ENCODE measurements at regions not wholly inside any gene's neighbourhood (a gene's known extent, or its start where the extent isn't known, plus 50 kb on each side); places are given as distances from the start of the nearest gene placed in this dataset.

DNA sequence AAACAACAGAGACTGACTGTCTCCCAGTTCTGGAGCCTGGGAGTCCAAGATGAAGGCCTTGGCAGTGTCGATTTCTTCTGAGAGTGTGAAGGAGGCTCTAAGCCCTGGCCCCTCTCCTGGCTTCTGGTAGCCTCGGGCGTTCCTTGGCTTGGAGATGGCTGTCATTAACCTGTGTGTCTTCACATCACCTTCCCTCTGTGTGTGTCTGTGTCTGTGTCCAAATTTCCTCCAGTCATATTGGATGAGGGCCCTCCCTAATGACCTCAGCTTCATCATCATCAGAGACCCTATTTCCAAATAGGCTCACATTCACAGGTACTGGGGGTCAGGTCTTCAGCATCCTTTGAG lies 138.3 kb downstream of the TOMM20 start:
- Histone ChIP-seq H3K9me3 (ENCODE audit: control insufficient read depth, insufficient read depth, low read length) (no peaks in the 10 kb centered on the region), H3K4me1 (ENCODE audit: control insufficient read depth, insufficient read depth, low read length) (no peaks in the 10 kb centered on the region), H3K27ac (ENCODE audit: low read length) (no peak overlapping the region), H3K36me3 (ENCODE audit: control insufficient read depth, insufficient read depth, low read length) (no peaks in the 10 kb centered on the region), H3K27me3 (ENCODE audit: control insufficient read depth, insufficient read depth, low read length) (no peaks in the 10 kb centered on the region), H3K4me3 (ENCODE audit: low read length) (no peak overlapping the region)
- WGBS (ENCODE audit: insufficient coverage), result 75% methylated on average over 3 of the region's 3 CpGs
- H3K9me3 Mint-ChIP-seq, result no peaks in the 10 kb centered on the region
- no peak overlapping the region for H3K4me3 Mint-ChIP-seq
- no peak for DNase-seq
- H3K36me3 Mint-ChIP-seq, result no peaks in the 10 kb centered on the region
- intact Hi-C loops (cut with micrococcal nuclease), result no loop called here
- ATAC-seq, result no peak
- TF ChIP-seq, protein P1, sequence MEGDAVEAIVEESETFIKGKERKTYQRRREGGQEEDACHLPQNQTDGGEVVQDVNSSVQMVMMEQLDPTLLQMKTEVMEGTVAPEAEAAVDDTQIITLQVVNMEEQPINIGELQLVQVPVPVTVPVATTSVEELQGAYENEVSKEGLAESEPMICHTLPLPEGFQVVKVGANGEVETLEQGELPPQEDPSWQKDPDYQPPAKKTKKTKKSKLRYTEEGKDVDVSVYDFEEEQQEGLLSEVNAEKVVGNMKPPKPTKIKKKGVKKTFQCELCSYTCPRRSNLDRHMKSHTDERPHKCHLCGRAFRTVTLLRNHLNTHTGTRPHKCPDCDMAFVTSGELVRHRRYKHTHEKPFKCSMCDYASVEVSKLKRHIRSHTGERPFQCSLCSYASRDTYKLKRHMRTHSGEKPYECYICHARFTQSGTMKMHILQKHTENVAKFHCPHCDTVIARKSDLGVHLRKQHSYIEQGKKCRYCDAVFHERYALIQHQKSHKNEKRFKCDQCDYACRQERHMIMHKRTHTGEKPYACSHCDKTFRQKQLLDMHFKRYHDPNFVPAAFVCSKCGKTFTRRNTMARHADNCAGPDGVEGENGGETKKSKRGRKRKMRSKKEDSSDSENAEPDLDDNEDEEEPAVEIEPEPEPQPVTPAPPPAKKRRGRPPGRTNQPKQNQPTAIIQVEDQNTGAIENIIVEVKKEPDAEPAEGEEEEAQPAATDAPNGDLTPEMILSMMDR (IDR thresholded peaks at IDR 0.05), result no peak
- H3K4me1 Mint-ChIP-seq, result peaks cover 0 to 15% of the 10 kb centered on the region in 2 donors
- H3K27me3 Mint-ChIP-seq (ENCODE audit: low read depth in 2 of 2), result no peaks in the 10 kb centered on the region
- no peak overlapping the region for H3K27ac Mint-ChIP-seq

DNA sequence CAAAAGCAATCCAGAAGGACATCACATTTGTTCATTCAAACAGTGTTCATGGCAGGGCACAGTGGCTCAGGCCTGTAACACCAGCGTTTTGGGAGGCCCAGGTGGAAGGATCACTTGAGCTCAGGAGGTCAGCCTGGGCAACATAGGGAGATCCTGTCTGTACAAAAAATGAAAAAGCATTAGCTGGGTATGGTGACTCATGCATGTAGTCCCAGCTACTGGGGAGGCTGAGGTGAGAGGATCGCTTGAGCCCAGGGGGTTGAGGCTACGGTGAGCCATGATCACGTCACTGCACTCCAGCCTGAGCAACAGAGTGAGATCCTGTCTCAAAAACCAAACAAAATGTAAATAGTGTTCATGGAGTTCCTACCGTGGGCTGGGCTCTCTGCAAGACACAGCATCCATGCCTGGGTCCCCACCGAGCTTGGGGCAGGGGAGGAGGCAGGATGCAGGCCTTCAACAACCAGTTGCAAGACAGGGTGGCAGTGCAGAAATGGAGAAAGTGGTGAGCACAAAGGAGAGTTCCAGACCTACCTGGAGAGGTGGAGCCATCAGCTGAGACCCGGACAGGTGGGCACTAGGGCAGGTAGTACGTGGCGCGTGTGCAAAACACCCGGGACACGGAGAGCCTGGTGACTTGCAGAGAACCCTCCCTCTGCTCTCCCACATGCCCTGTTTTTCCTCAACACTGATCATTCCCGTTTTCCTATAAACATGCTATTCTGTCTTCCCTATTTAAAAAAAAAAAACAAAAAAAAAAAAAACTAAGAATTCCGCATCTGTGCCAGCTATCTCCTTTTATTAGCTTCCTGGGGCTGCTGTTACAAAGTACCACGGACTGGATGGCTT lies 138.9 kb downstream of the TOMM20 start:
- intact Hi-C loops (cut with micrococcal nuclease), result no loop called here

GRCh38 chr1:234989019-234989418 lies 139.6 kb downstream of the TOMM20 start:
- H3K4me1 ChIP-seq (ENCODE audit: control insufficient read depth, insufficient read depth, low read length), result peaks cover 10% of the 10 kb centered on the region
- H3K9me3 ChIP-seq (ENCODE audit: control insufficient read depth, insufficient read depth, low read length), result no peaks in the 10 kb centered on the region
- no peak overlapping the region for H3K27ac ChIP-seq (ENCODE audit: low read length)
- ATAC-seq (no peak), DNase-seq (no peak)
- Mint-ChIP-seq H3K36me3 (no peaks in the 10 kb centered on the region), H3K4me1 (peaks cover 5 to 15% of the 10 kb centered on the region in 2 donors), H3K4me3 (no peak overlapping the region), H3K27me3 (ENCODE audit: low read depth in 2 of 2) (no peaks in the 10 kb centered on the region), H3K27ac (no peak overlapping the region), H3K9me3 (no peaks in the 10 kb centered on the region)
- H3K27me3 ChIP-seq (ENCODE audit: control insufficient read depth, insufficient read depth, low read length), result no peaks in the 10 kb centered on the region
- WGBS (ENCODE audit: insufficient coverage), result 86% methylated on average over 5 of the region's 6 CpGs
- H3K36me3 ChIP-seq (ENCODE audit: control insufficient read depth, insufficient read depth, low read length), result no peaks in the 10 kb centered on the region
- TF ChIP-seq, protein P1 (IDR thresholded peaks at IDR 0.05), result no peak
- H3K4me3 ChIP-seq (ENCODE audit: low read length), result no peak overlapping the region
- intact Hi-C loops (cut with micrococcal nuclease), result no loop called here

More for the DNA sequence above, 138.9 kb downstream of the TOMM20 start:
- WGBS (ENCODE audit: insufficient coverage), result 94% methylated on average over 15 of the region's 15 CpGs
- Mint-ChIP-seq H3K27me3 (ENCODE audit: low read depth in 2 of 2) (no peaks in the 10 kb centered on the region), H3K4me1 (peaks cover 0 to 13% of the 10 kb centered on the region in 2 donors), H3K4me3 (no peak overlapping the region), H3K9me3 (no peaks in the 10 kb centered on the region), H3K27ac (no peak overlapping the region), H3K36me3 (no peaks in the 10 kb centered on the region)
- Histone ChIP-seq H3K27ac (ENCODE audit: low read length) (no peak overlapping the region), H3K36me3 (ENCODE audit: control insufficient read depth, insufficient read depth, low read length) (no peaks in the 10 kb centered on the region), H3K4me1 (ENCODE audit: control insufficient read depth, insufficient read depth, low read length) (peaks cover 4% of the 10 kb centered on the region), H3K4me3 (ENCODE audit: low read length) (no peak overlapping the region), H3K9me3 (ENCODE audit: control insufficient read depth, insufficient read depth, low read length) (no peaks in the 10 kb centered on the region), H3K27me3 (ENCODE audit: control insufficient read depth, insufficient read depth, low read length) (no peaks in the 10 kb centered on the region)
- TF ChIP-seq, protein P1 (IDR thresholded peaks at IDR 0.05), result no peak
- DNase-seq (no peak), ATAC-seq (no peak)

DNA sequence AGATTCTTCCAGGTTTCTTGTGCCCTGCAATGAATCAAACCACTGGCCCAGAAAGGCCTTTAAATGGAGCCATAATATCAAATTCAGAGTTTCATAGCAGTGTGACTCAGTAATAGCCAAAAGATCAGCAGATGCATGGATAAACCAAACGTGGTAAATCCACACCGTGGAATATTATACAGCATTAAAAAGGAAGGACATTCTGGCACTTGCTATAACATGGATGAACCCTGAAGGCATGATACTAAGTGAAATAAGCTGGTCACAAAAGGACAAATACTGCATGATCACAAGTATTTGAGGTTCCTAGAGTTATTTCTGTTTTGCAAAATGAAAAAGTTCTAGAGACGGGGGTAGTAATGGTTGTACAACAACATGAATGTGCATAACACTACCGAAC lies 140.1 kb downstream of the TOMM20 start:
- no peak for DNase-seq
- Histone ChIP-seq H3K27me3 (ENCODE audit: control insufficient read depth, insufficient read depth, low read length) (no peaks in the 10 kb centered on the region), H3K36me3 (ENCODE audit: control insufficient read depth, insufficient read depth, low read length) (no peaks in the 10 kb centered on the region), H3K4me1 (ENCODE audit: control insufficient read depth, insufficient read depth, low read length) (peaks cover 11% of the 10 kb centered on the region), H3K4me3 (ENCODE audit: low read length) (no peak overlapping the region), H3K9me3 (ENCODE audit: control insufficient read depth, insufficient read depth, low read length) (no peaks in the 10 kb centered on the region), H3K27ac (ENCODE audit: low read length) (no peak overlapping the region)
- H3K4me3 Mint-ChIP-seq, result no peak overlapping the region
- no peak overlapping the region for H3K27ac Mint-ChIP-seq
- TF ChIP-seq, protein P1 (IDR thresholded peaks at IDR 0.05), result no peak
- WGBS (ENCODE audit: insufficient coverage), result 86% methylated on average over 4 of the region's 4 CpGs
- H3K4me1 Mint-ChIP-seq, result peaks cover 5 to 15% of the 10 kb centered on the region in 2 donors
- no peaks in the 10 kb centered on the region for H3K36me3 Mint-ChIP-seq
- H3K9me3 Mint-ChIP-seq, result no peaks in the 10 kb centered on the region
- no peak for ATAC-seq
- intact Hi-C loops (cut with micrococcal nuclease), result no loop called here
- H3K27me3 Mint-ChIP-seq (ENCODE audit: low read depth in 2 of 2), result no peaks in the 10 kb centered on the region
